ENCODE measurements at regions not wholly inside any gene's neighbourhood (a gene's known extent, or its start where the extent isn't known, plus 50 kb on each side); places are given as distances from the start of the nearest gene placed in this dataset.

GRCh38 chr1:198400063-198400462 is 140.4 kb downstream of the ATP6V1G3 start:
- Histone ChIP-seq H4K20me1 (ENCODE audit: control insufficient read depth, extremely low read depth, insufficient read depth, low read length) (no peaks in the 10 kb centered on the region), H3K9me3 (ENCODE audit: control insufficient read depth, low read depth, low read length) (no peaks in the 10 kb centered on the region), H3K9ac (ENCODE audit: control insufficient read depth, extremely low read depth, insufficient read depth, low read length) (no peak overlapping the region), H3K79me2 (ENCODE audit: control insufficient read depth, insufficient read depth, low read length) (no peaks in the 10 kb centered on the region), H3K27ac (ENCODE audit: control insufficient read depth, insufficient read depth, low read length) (no peak overlapping the region), H2AFZ (ENCODE audit: control insufficient read depth, low read length) (no peak overlapping the region), H3K9me1 (ENCODE audit: control insufficient read depth, extremely low read depth, insufficient read depth, low read length) (no peaks in the 10 kb centered on the region), H3K4me2 (ENCODE audit: control insufficient read depth, extremely low read depth, insufficient read depth, low read depth, low read length) (no peak overlapping the region), H3K27me3 (ENCODE audit: control insufficient read depth, extremely low read depth, insufficient read depth, low read length) (no peaks in the 10 kb centered on the region), H3K4me3 (ENCODE audit: control insufficient read depth in 2 of 3, extremely low read depth in 1 of 3, insufficient read depth in 2 of 3, low read depth in 1 of 3, low read length in 3 of 3) (no peak overlapping the region), H3K4me1 (ENCODE audit: control insufficient read depth, extremely low read depth, insufficient read depth, low read length) (no peaks in the 10 kb centered on the region), H3K36me3 (ENCODE audit: control insufficient read depth in 2 of 2, extremely low read depth in 1 of 2, insufficient read depth in 2 of 2, low read length in 2 of 2) (no peaks in the 10 kb centered on the region)
- no peak for TF ChIP-seq EZH2 (IDR thresholded peaks at IDR 0.05; ENCODE audit: low read length)
- TF ChIP-seq, protein P1, sequence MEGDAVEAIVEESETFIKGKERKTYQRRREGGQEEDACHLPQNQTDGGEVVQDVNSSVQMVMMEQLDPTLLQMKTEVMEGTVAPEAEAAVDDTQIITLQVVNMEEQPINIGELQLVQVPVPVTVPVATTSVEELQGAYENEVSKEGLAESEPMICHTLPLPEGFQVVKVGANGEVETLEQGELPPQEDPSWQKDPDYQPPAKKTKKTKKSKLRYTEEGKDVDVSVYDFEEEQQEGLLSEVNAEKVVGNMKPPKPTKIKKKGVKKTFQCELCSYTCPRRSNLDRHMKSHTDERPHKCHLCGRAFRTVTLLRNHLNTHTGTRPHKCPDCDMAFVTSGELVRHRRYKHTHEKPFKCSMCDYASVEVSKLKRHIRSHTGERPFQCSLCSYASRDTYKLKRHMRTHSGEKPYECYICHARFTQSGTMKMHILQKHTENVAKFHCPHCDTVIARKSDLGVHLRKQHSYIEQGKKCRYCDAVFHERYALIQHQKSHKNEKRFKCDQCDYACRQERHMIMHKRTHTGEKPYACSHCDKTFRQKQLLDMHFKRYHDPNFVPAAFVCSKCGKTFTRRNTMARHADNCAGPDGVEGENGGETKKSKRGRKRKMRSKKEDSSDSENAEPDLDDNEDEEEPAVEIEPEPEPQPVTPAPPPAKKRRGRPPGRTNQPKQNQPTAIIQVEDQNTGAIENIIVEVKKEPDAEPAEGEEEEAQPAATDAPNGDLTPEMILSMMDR (optimal IDR thresholded peaks at IDR 0.05 in 1 of 3, IDR thresholded peaks at IDR 0.05 in 1 of 3, conservative IDR thresholded peaks at IDR 0.05 in 1 of 3; ENCODE audit: extremely low read depth in 1 of 3, insufficient read depth in 2 of 3, low read length in 3 of 3): no peak
- FAIRE-seq: no peak
- DNase-seq (ENCODE audit: low read depth, low spot score): no peak
- dilution Hi-C loops (cut with MboI; ENCODE audit: extremely low pct_ligation_motif_present, low sequenced_read_pairs): no loop called here

DNA sequence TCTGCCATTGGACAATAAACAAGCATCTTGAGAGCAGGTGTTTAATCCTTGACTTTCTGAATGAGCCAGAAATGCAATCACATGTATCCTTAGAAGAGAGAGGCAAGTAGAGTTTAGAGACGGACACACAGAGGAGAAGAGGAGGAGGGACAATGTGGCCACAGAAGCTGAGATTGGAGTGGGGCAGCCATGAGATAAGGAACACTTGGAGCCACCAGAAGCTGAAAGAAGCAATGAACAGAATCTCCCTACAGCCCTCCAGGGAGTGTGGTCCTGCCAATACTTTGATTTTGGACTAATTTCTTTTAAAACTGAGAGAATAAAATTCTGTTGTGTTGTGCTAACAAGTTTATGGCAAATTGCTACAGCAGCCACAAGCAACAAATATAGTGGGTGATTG is 141.0 kb downstream of the ATP6V1G3 start:
- H4K20me1 ChIP-seq (ENCODE audit: control insufficient read depth, extremely low read depth, insufficient read depth, low read length): no peaks in the 10 kb centered on the region
- H3K27ac ChIP-seq (ENCODE audit: control insufficient read depth, insufficient read depth, low read length): no peak overlapping the region
- H3K9me1 ChIP-seq (ENCODE audit: control insufficient read depth, extremely low read depth, insufficient read depth, low read length): no peaks in the 10 kb centered on the region
- no peak for DNase-seq (ENCODE audit: low read depth, low spot score)
- H3K36me3 ChIP-seq (ENCODE audit: control insufficient read depth in 2 of 2, extremely low read depth in 1 of 2, insufficient read depth in 2 of 2, low read length in 2 of 2): no peaks in the 10 kb centered on the region
- H3K4me1 ChIP-seq (ENCODE audit: control insufficient read depth, extremely low read depth, insufficient read depth, low read length): no peaks in the 10 kb centered on the region
- no peaks in the 10 kb centered on the region for H3K9me3 ChIP-seq (ENCODE audit: control insufficient read depth, low read depth, low read length)
- H2AFZ ChIP-seq (ENCODE audit: control insufficient read depth, low read length): no peak overlapping the region
- no peak for FAIRE-seq
- dilution Hi-C loops (cut with MboI; ENCODE audit: extremely low pct_ligation_motif_present, low sequenced_read_pairs): no loop called here
- no peak overlapping the region for H3K4me3 ChIP-seq (ENCODE audit: control insufficient read depth in 2 of 3, extremely low read depth in 1 of 3, insufficient read depth in 2 of 3, low read depth in 1 of 3, low read length in 3 of 3)
- no peaks in the 10 kb centered on the region for H3K27me3 ChIP-seq (ENCODE audit: control insufficient read depth, extremely low read depth, insufficient read depth, low read length)
- TF ChIP-seq, protein P1 (optimal IDR thresholded peaks at IDR 0.05 in 1 of 3, IDR thresholded peaks at IDR 0.05 in 1 of 3, conservative IDR thresholded peaks at IDR 0.05 in 1 of 3; ENCODE audit: extremely low read depth in 1 of 3, insufficient read depth in 2 of 3, low read length in 3 of 3): no peak
- no peak for TF ChIP-seq EZH2 (IDR thresholded peaks at IDR 0.05; ENCODE audit: low read length)
- H3K79me2 ChIP-seq (ENCODE audit: control insufficient read depth, insufficient read depth, low read length): no peaks in the 10 kb centered on the region
- no peak overlapping the region for H3K4me2 ChIP-seq (ENCODE audit: control insufficient read depth, extremely low read depth, insufficient read depth, low read depth, low read length)
- H3K9ac ChIP-seq (ENCODE audit: control insufficient read depth, extremely low read depth, insufficient read depth, low read length): no peak overlapping the region
